CD4-positive, alpha-beta T cell (primary cell): ENCODE measurements at regions not wholly inside any gene's neighbourhood (a gene's known extent, or its start where the extent isn't known, plus 50 kb on each side); places are given as distances from the start of the nearest gene placed in this dataset.
"Not testable (repeated sequence)": the region's sequence is repeated elsewhere in the genome, so short reads cannot be mapped to it uniquely, and the experiment has no call there.

Experiments
- ATAC-seq: fragments of 200-7000 bp; cut with Tn5 transposase; one replicate; pipeline ENCODE4 v1.10.0; 2022; ENCODE audit warnings: mild to moderate bottlenecking; ENCODE audit not compliant: poor library complexity
- CTCF ChIA-PET: fragments of 350-600 bp; sonication (Branson Sonifier 250); formaldehyde crosslinking; loops from one replicate; lab custom pipeline; 2021; ENCODE audit warnings: antibody characterized with exemption, inconsistent platforms; lab: Charles Lee
- POLR2A ChIA-PET: fragments of 350-600 bp; sonication (Branson Sonifier 250); formaldehyde crosslinking; loops from one replicate; lab custom pipeline; 2021; ENCODE audit warnings: antibody characterized with exemption, inconsistent platforms; lab: Charles Lee
- DNase-seq, 14 experiments: peaks; one replicate each; pipeline ENCODE4 v3.0.0-alpha.2; 2013 to 2020; ENCODE audit warnings: mixed read lengths in 2 of 14
- H3K27ac ChIP-seq, 2 donors: one replicate each; pipeline versions ENCODE4 v1.5.1 to v1.7.0; 2013; ENCODE audit warnings: low read length in 2 of 2, low read depth in 1 of 2, mild to moderate bottlenecking in 1 of 2
- H3K27me3 ChIP-seq, 2 experiments: 1 replicate in 1 of 2; 2 replicates in 1 of 2; pipeline versions ENCODE4 v1.6.1 to v1.7.0; 2013; ENCODE audit warnings: low read length in 2 of 2, control low read depth in 1 of 2, mild to moderate bottlenecking in 1 of 2, moderate library complexity in 1 of 2; ENCODE audit not compliant: insufficient read depth in 2 of 2, control insufficient read depth in 1 of 2
- H3K36me3 ChIP-seq: one replicate; pipeline ENCODE4 v1.6.1; 2013; ENCODE audit warnings: low read length, control low read depth; ENCODE audit not compliant: insufficient read depth
- H3K4me1 ChIP-seq: one replicate; pipeline ENCODE4 v1.6.1; 2013; ENCODE audit warnings: low read length, control low read depth; ENCODE audit not compliant: insufficient read depth
- H3K4me3 ChIP-seq: one replicate; pipeline ENCODE4 v1.5.1; 2013; ENCODE audit warnings: mild to moderate bottlenecking, low read length, moderate library complexity
- H3K9me3 ChIP-seq, 2 experiments: 1 replicate in 1 of 2; 2 replicates in 1 of 2; pipeline versions ENCODE4 v1.6.1 to v1.7.0; 2013; ENCODE audit warnings: low read length in 2 of 2, mild to moderate bottlenecking in 2 of 2, control low read depth in 1 of 2, moderate library complexity in 1 of 2; ENCODE audit not compliant: control insufficient read depth in 1 of 2, insufficient read depth in 1 of 2
- H3K27ac Mint-ChIP-seq: one replicate; pipeline ENCODE4 v1.8.0; 2020; ENCODE audit warnings: mixed read lengths
- H3K27me3 Mint-ChIP-seq: one replicate; pipeline ENCODE4 v1.8.0; 2021; ENCODE audit warnings: mixed read lengths
- H3K36me3 Mint-ChIP-seq: one replicate; pipeline ENCODE4 v1.8.0; 2021; ENCODE audit warnings: low read depth, mixed read lengths
- H3K4me1 Mint-ChIP-seq: one replicate; pipeline ENCODE4 v1.8.0; 2021; ENCODE audit warnings: low read depth, mixed read lengths
- H3K4me3 Mint-ChIP-seq: one replicate; pipeline ENCODE4 v1.8.0; 2020; ENCODE audit warnings: mild to moderate bottlenecking, mixed read lengths
- H3K9me3 Mint-ChIP-seq: one replicate; pipeline ENCODE4 v1.8.0; 2020; ENCODE audit warnings: mixed read lengths
- CTCF ChIP-seq: fragments of 200-600 bp; IDR thresholded peaks from one replicate; pipeline ENCODE4 v1.8.0; 2022; ENCODE audit warnings: antibody characterized with exemption, mild to moderate bottlenecking
- intact Hi-C, 2 experiments: fragments of 100-400 bp; cut with DNase I in 1 of 2; cut with micrococcal nuclease in 1 of 2; formaldehyde crosslinking; loops; one replicate each; pipeline versions ENCODE4 v1.15.1 to v1.9.0; 2023 to 2025; cut with DNase I, micrococcal nuclease

- H3K36me3 Mint-ChIP-seq: not testable (repeated sequence)
- H3K9me3 ChIP-seq: peaks cover 0 to 73% of the 10 kb centered on the region in 2 experiments
Observed at GRCh38 chrY:11098419-11098818, 1570.7 kb downstream of the TSPY10 start.

GRCh38 chrY:11099004-11099403 lies 1571.3 kb downstream of the TSPY10 start:
- Mint-ChIP-seq H3K9me3 (no peaks in the 10 kb centered on the region), H3K4me3 (no peak overlapping the region), H3K4me1 (no peaks in the 10 kb centered on the region), H3K27me3 (no peaks in the 10 kb centered on the region), H3K27ac (no peak overlapping the region), H3K36me3 (no peaks in the 10 kb centered on the region)
- no peak for TF ChIP-seq CTCF
- DNase-seq (no peak), ATAC-seq (no peak)
- intact Hi-C loops: no loop called here
- peaks cover 0 to 73% of the 10 kb centered on the region in 2 experiments for H3K9me3 ChIP-seq
- no peaks in the 10 kb centered on the region for H3K36me3 ChIP-seq
- no peaks in the 10 kb centered on the region for H3K4me1 ChIP-seq
- ChIA-PET POLR2A (no interaction called here), CTCF (no interaction called here)
- H3K27me3 ChIP-seq: no peaks in the 10 kb centered on the region
- no peak overlapping the region for H3K27ac ChIP-seq
- no peak overlapping the region for H3K4me3 ChIP-seq

More at GRCh38 chrY:11098419-11098818, 1570.7 kb downstream of the TSPY10 start:
- H3K4me1 ChIP-seq, H3K27me3 ChIP-seq, ATAC-seq, H3K27ac Mint-ChIP-seq, H3K36me3 ChIP-seq, H3K27ac ChIP-seq, H3K27me3 Mint-ChIP-seq, DNase-seq, H3K4me3 Mint-ChIP-seq, H3K4me1 Mint-ChIP-seq, CTCF ChIA-PET, H3K9me3 Mint-ChIP-seq, intact Hi-C loops, POLR2A ChIA-PET, H3K4me3 ChIP-seq: not testable (repeated sequence)

GRCh38 chrY:11100472-11100871 lies 1572.8 kb downstream of the TSPY10 start:
- H3K36me3 ChIP-seq, H3K27ac ChIP-seq, H3K4me3 Mint-ChIP-seq, H3K27ac Mint-ChIP-seq, ATAC-seq, H3K9me3 Mint-ChIP-seq, H3K4me3 ChIP-seq, POLR2A ChIA-PET, H3K36me3 Mint-ChIP-seq, H3K4me1 Mint-ChIP-seq, H3K27me3 Mint-ChIP-seq, CTCF ChIA-PET, H3K27me3 ChIP-seq, intact Hi-C loops, H3K4me1 ChIP-seq, DNase-seq: not testable (repeated sequence)
- peaks cover 0 to 73% of the 10 kb centered on the region in 2 experiments for H3K9me3 ChIP-seq

- H3K27me3 Mint-ChIP-seq, H3K27ac Mint-ChIP-seq, H3K4me3 Mint-ChIP-seq, H3K4me1 ChIP-seq, intact Hi-C loops, H3K36me3 ChIP-seq, H3K4me1 Mint-ChIP-seq, H3K36me3 Mint-ChIP-seq, H3K4me3 ChIP-seq, DNase-seq, H3K27ac ChIP-seq, ATAC-seq, H3K9me3 Mint-ChIP-seq, POLR2A ChIA-PET, H3K27me3 ChIP-seq, CTCF ChIA-PET: not testable (repeated sequence)
- peaks cover 0 to 67% of the 10 kb centered on the region in 2 experiments for H3K9me3 ChIP-seq
Observed at GRCh38 chrY:11102987-11103386, 1575.3 kb downstream of the TSPY10 start.

- H3K27me3 ChIP-seq, H3K27ac Mint-ChIP-seq, H3K4me3 Mint-ChIP-seq, ATAC-seq, H3K4me1 ChIP-seq, H3K4me3 ChIP-seq, POLR2A ChIA-PET, intact Hi-C loops, H3K27me3 Mint-ChIP-seq, H3K36me3 ChIP-seq, CTCF ChIA-PET, H3K36me3 Mint-ChIP-seq, H3K27ac ChIP-seq, DNase-seq, H3K4me1 Mint-ChIP-seq, H3K9me3 Mint-ChIP-seq: not testable (repeated sequence)
- peaks cover 0 to 24% of the 10 kb centered on the region in 2 experiments for H3K9me3 ChIP-seq
Observed at GRCh38 chrY:11107127-11107918, 1579.6 kb downstream of the TSPY10 start.

GRCh38 chrY:11151724-11152123 lies 1549.3 kb upstream of the USP9Y start:
- CTCF ChIA-PET, ATAC-seq, H3K27ac Mint-ChIP-seq, H3K4me1 Mint-ChIP-seq, H3K27ac ChIP-seq, H3K4me3 Mint-ChIP-seq, H3K9me3 Mint-ChIP-seq, H3K27me3 Mint-ChIP-seq, intact Hi-C loops, H3K4me1 ChIP-seq, POLR2A ChIA-PET, H3K27me3 ChIP-seq, DNase-seq, H3K4me3 ChIP-seq, H3K36me3 ChIP-seq, H3K36me3 Mint-ChIP-seq: not testable (repeated sequence)
- peaks cover 0 to 40% of the 10 kb centered on the region in 2 experiments for H3K9me3 ChIP-seq
